Endothelial cell of umbilical vein (primary cell): ENCODE measurements at regions not wholly inside any gene's neighbourhood (a gene's known extent, or its start where the extent isn't known, plus 50 kb on each side); places are given as distances from the start of the nearest gene placed in this dataset.

Experiments
- BruUV-seq: library from RNA; stranded (reverse); fragments of 400-500 nt; replicated peaks from 2 replicates; lab custom pipeline; 2021; lab: Mats Ljungman, UMichigan
- CTCF ChIA-PET: fragments of 300-600, 350-600 bp; sonication (Branson Sonifier 250); formaldehyde crosslinking; loops from one replicate; lab custom pipeline; 2021; ENCODE audit warnings: antibody characterized with exemption, inconsistent platforms; lab: Charles Lee
- POLR2A ChIA-PET: fragments of 300-600, 350-600 bp; sonication (Branson Sonifier 250); formaldehyde crosslinking; loops from one replicate; lab custom pipeline; 2021; ENCODE audit warnings: antibody characterized with exemption, inconsistent platforms; lab: Charles Lee
- DNase-seq: peaks from one replicate; pipeline ENCODE4 v3.0.0-alpha.2; 2011; ENCODE audit warnings: low read depth, low spot score
- FAIRE-seq: peaks from 2 replicates; lab custom pipeline; 2011; peaks lifted over from hg19 to GRCh38; lab: Jason Lieb, UNC
- H2AFZ ChIP-seq: 2 replicates; pipeline ENCODE4 v1.6.0; 2012; ENCODE audit warnings: low read depth, low read length, control low read depth, inconsistent platforms
- H3K27ac ChIP-seq: 2 replicates; pipeline ENCODE4 v1.5.1; 2011; ENCODE audit warnings: low read depth, mild to moderate bottlenecking, control low read depth, low read length, moderate library complexity; ENCODE audit not compliant: insufficient read depth
- H3K27me3 ChIP-seq, 2 experiments: 2 replicates each; pipeline versions ENCODE4 v1.6.0 to v1.6.1; 2011; ENCODE audit warnings: low read length in 2 of 2, mixed read lengths in 1 of 2; ENCODE audit not compliant: control insufficient read depth in 2 of 2, insufficient read depth in 2 of 2
- H3K36me3 ChIP-seq, 2 experiments: 2 replicates in 1 of 2; 3 replicates in 1 of 2; pipeline ENCODE4 v1.5.1; 2011; ENCODE audit warnings: low read length in 2 of 2, mild to moderate bottlenecking in 1 of 2, moderate library complexity in 1 of 2; ENCODE audit not compliant: control insufficient read depth in 2 of 2, insufficient read depth in 2 of 2; ENCODE audit errors: extremely low read depth in 1 of 2
- H3K4me1 ChIP-seq: 3 replicates; pipeline ENCODE4 v1.5.1; 2011; ENCODE audit warnings: mild to moderate bottlenecking, low read length; ENCODE audit not compliant: control insufficient read depth, insufficient read depth; ENCODE audit errors: extremely low read depth
- H3K4me2 ChIP-seq: 2 replicates; pipeline ENCODE4 v1.6.1; 2011; ENCODE audit warnings: low read length, control low read depth, mixed read lengths; ENCODE audit not compliant: insufficient read depth
- H3K4me3 ChIP-seq, 3 experiments: fragments of 200-600 bp in 1 of 3; sonication (generic), shearing (Covaris generic) in 1 of 3; replicated peaks in 1 of 3; 2 replicates each; pipeline ENCODE4 v1.5.1; 2011 to 2016; ENCODE audit warnings: control low read depth in 3 of 3, low read length in 3 of 3, mild to moderate bottlenecking in 2 of 3, inconsistent platforms in 1 of 3, low read depth in 1 of 3, moderate library complexity in 1 of 3; ENCODE audit not compliant: insufficient read depth in 1 of 3
- H3K79me2 ChIP-seq: 2 replicates; pipeline ENCODE4 v1.6.0; 2012; ENCODE audit warnings: low read length, inconsistent platforms; ENCODE audit not compliant: control insufficient read depth, insufficient read depth
- H3K9ac ChIP-seq: replicated peaks from 2 replicates; pipeline ENCODE3; 2011; ENCODE audit warnings: low read length, control low read depth; ENCODE audit not compliant: insufficient read depth; ENCODE audit errors: extremely low read depth
- H3K9me1 ChIP-seq: replicated peaks from 3 replicates; pipeline ENCODE4 v1.6.0; 2011; ENCODE audit warnings: mild to moderate bottlenecking, low read length; ENCODE audit not compliant: control insufficient read depth, insufficient read depth; ENCODE audit errors: extremely low read depth
- H3K9me3 ChIP-seq: replicated peaks from 2 replicates; pipeline ENCODE4 v1.5.1; 2012; ENCODE audit warnings: low read length, inconsistent platforms; ENCODE audit not compliant: control insufficient read depth, insufficient read depth
- H4K20me1 ChIP-seq: replicated peaks from 2 replicates; pipeline ENCODE3; 2011; ENCODE audit warnings: mild to moderate bottlenecking, low read length; ENCODE audit not compliant: control insufficient read depth, insufficient read depth; ENCODE audit errors: extremely low read depth
- FOS ChIP-seq: IDR thresholded peaks from 2 replicates; pipeline ENCODE4 v1.6.1; 2011; ENCODE audit warnings: mild to moderate bottlenecking, low read length, moderate library complexity, borderline replicate concordance; ENCODE audit not compliant: insufficient read depth
- JUN ChIP-seq: IDR thresholded peaks from 2 replicates; pipeline ENCODE4 v1.6.1; 2011; ENCODE audit warnings: borderline replicate concordance, low read depth; ENCODE audit not compliant: insufficient read length, insufficient read depth
- MYC ChIP-seq: IDR thresholded peaks from one replicate; pipeline ENCODE4 v1.6.1; 2011; ENCODE audit warnings: mild to moderate bottlenecking, low read depth, low read length
- POLR2AphosphoS5 ChIP-seq: IDR thresholded peaks from 2 replicates; pipeline ENCODE4 v1.6.1; 2012; ENCODE audit warnings: low read depth, mild to moderate bottlenecking, control low read depth, low read length, moderate library complexity; ENCODE audit not compliant: insufficient read depth
- dilution Hi-C: fragments of 300-500 bp; cut with MboI; formaldehyde crosslinking; loops from one replicate; pipeline ENCODE4 v1.15.0; 2019; ENCODE audit warnings: low sequenced_read_pairs; ENCODE audit not compliant: extremely low pct_ligation_motif_present
- intact Hi-C: fragments of 100-400 bp; cut with micrococcal nuclease; formaldehyde crosslinking; loops from one replicate; pipeline ENCODE4 v1.10.0; 2022
- TF ChIP-seq, protein P1 (sequence below): IDR thresholded peaks from 2 replicates; pipeline ENCODE4 v1.6.1; 2011; ENCODE audit not compliant: insufficient read depth, insufficient read length

DNA sequence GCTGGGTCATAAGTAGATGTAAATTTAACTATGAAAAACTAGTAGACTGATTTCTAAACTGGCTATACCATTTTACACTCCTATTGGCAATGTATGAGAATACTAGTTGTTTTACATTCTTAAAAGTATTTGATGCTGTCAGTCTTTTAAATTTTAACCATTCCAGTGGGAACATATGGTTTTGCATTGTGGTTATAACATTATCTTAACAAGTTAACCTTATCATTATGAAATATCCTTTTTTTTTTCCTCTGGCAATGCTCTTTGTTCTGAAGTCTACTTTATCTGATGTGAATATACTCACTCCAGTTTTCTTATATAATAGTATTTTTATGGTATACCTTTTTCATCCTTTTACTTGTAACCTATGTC, 548.9 kb upstream of the CLINT1 start:
- Histone ChIP-seq H3K36me3 (no peaks in the 10 kb centered on the region), H3K4me1 (peaks cover 3% of the 10 kb centered on the region), H3K27ac (no peak overlapping the region), H3K4me2 (no peak overlapping the region), H3K79me2 (no peaks in the 10 kb centered on the region), H3K9me1 (no peaks in the 10 kb centered on the region), H3K27me3 (no peaks in the 10 kb centered on the region), H2AFZ (no peak overlapping the region), H3K9ac (no peak overlapping the region), H3K4me3 (no peak overlapping the region), H3K9me3 (no peaks in the 10 kb centered on the region), H4K20me1 (no peaks in the 10 kb centered on the region)
- DNase-seq (no peak), FAIRE-seq (no peak)
- ChIA-PET CTCF (interaction anchor here (1.1 to 1.5 kb wide), 3 partner anchors 10 to 17 kb away, joined by 3 to 5 read pairs (median 5); no protein-coding TSS in a partner anchor), POLR2A (no interaction called here)
- BruUV-seq: no TSS peak
- intact Hi-C loops (no loop called here), dilution Hi-C loops (no loop called here)
- TF ChIP-seq MYC (no peak), FOS (no peak)
- TF ChIP-seq, protein P1, sequence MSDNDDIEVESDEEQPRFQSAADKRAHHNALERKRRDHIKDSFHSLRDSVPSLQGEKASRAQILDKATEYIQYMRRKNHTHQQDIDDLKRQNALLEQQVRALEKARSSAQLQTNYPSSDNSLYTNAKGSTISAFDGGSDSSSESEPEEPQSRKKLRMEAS: no peak

DNA sequence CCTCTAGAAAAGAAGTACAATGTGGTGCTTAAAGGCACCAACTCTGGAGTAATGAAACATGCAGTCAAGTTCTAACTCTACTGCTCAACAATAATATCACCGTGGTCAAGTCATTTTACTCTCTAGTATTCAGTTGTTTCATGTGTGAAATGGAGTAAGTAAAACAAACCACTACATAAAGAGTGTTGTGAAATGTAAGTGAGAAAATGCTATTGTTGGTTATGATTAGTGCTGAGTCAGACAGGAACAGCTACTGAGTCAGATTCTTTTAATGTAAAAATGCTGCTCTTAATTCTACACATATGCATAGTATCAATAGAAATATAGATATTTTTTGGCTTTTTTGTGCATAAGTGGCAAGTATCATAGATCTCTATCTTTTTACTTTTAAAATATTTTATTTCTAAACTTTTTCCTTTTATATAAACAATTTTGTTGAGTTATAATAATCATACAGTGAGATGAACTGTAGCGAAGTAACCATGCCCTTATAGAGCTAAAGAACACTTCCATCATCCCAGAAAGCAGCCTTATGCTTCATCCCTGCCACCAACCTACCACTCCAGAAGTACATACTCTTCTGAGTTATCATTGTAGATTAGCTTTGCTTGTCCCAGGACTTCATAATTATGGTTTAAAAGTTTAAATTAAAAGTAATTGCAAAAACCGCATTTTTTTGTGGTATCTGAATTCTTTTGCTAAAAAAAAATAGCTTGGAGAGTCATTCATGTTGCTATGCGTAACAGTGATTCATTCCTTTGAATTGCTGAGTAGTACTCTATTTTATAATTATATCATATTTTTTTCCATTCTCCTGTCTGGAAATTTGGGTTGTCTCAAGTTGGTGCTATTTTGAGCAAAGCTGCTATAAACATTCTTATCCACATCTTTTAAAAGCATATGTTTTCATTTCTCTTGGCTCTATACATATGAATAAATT, 548.2 kb upstream of the CLINT1 start:
- H3K36me3 ChIP-seq: no peaks in the 10 kb centered on the region
- no peaks in the 10 kb centered on the region for H4K20me1 ChIP-seq
- no peak overlapping the region for H3K4me2 ChIP-seq
- H3K27me3 ChIP-seq: no peaks in the 10 kb centered on the region
- dilution Hi-C loops (no loop called here), intact Hi-C loops (no loop called here)
- no peak overlapping the region for H3K4me3 ChIP-seq
- ChIA-PET POLR2A (interaction anchor here (0.5 kb wide), 1 partner anchor 74 kb away, joined by 3 read pairs; no protein-coding TSS in a partner anchor), CTCF (interaction anchor here (1.1 to 1.5 kb wide), 3 partner anchors 9 to 17 kb away, joined by 3 to 5 read pairs (median 5); no protein-coding TSS in a partner anchor)
- FAIRE-seq (peak; percentile 65), DNase-seq (peak; percentile 53)
- no TSS peak for BruUV-seq
- no peak overlapping the region for H3K27ac ChIP-seq
- no peaks in the 10 kb centered on the region for H3K9me3 ChIP-seq
- H3K79me2 ChIP-seq: no peaks in the 10 kb centered on the region
- no peaks in the 10 kb centered on the region for H3K9me1 ChIP-seq
- H3K9ac ChIP-seq: no peak overlapping the region
- no peak overlapping the region for H2AFZ ChIP-seq
- TF ChIP-seq POLR2AphosphoS5 (no peak), FOS (peak; percentile 80), JUN (peak; percentile 46)
- H3K4me1 ChIP-seq: peaks cover 3% of the 10 kb centered on the region
